ENCODE measurements at regions not wholly inside any gene's neighbourhood (a gene's known extent, or its start where the extent isn't known, plus 50 kb on each side); places are given as distances from the start of the nearest gene placed in this dataset.
A peak's percentile ranks its signal among the peaks of the same experiment; 100 is the strongest.

DNA sequence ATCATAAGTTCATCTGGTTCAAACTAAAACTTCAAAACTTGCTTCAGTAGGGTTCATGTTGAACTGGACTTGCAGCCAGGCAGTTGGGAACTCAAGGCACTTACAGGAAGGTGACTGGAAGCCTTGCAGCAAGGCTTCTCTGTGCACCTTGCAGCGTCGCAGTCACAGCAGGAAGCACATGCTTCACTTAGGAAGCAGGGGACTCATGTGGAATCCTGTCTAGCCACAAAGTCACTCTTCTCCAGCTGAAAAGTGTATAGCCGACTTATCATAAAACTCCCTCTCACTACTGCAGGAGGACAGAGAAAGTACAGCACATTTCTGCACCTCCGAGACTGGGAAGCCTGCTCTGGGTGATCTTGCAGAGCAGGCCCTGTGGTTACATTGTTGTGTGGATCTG is 114.0 kb upstream of the PRB2 start:
- Mint-ChIP-seq H3K27ac (ENCODE audit: unreplicated experiment) (no peak overlapping the region), H3K4me3 (no peak overlapping the region), H3K36me3 (ENCODE audit: low read depth) (no peaks in the 10 kb centered on the region), H3K27me3 (ENCODE audit: low read depth) (peaks cover 23% of the 10 kb centered on the region), H3K9me3 (no peaks in the 10 kb centered on the region), H3K4me1 (no peaks in the 10 kb centered on the region)
- TF ChIP-seq, protein P1, sequence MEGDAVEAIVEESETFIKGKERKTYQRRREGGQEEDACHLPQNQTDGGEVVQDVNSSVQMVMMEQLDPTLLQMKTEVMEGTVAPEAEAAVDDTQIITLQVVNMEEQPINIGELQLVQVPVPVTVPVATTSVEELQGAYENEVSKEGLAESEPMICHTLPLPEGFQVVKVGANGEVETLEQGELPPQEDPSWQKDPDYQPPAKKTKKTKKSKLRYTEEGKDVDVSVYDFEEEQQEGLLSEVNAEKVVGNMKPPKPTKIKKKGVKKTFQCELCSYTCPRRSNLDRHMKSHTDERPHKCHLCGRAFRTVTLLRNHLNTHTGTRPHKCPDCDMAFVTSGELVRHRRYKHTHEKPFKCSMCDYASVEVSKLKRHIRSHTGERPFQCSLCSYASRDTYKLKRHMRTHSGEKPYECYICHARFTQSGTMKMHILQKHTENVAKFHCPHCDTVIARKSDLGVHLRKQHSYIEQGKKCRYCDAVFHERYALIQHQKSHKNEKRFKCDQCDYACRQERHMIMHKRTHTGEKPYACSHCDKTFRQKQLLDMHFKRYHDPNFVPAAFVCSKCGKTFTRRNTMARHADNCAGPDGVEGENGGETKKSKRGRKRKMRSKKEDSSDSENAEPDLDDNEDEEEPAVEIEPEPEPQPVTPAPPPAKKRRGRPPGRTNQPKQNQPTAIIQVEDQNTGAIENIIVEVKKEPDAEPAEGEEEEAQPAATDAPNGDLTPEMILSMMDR (conservative IDR thresholded peaks at IDR 0.05) = no peak
- DNase-seq (ENCODE audit: low read depth, low spot score) = no peak

DNA sequence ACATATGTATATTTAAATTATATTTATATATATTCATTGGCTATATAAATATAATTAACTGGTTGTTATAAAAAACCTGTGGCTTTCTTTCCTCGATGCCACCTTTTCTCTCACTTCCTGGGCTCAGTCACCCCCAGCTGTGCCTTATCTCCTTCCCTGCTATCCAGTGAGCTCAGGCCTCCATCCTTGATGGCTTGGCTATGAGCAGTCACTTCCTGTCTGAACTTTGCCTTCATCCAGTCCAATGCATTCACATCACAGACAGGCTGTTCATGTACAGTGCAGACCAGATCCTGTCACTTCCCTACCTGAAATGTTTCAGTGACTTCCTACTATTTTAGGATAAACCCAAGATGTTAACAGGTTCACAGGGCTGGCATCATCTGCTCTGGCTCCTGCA is 115.3 kb upstream of the PRB2 start:
- no peak overlapping the region for H3K4me3 Mint-ChIP-seq

DNA sequence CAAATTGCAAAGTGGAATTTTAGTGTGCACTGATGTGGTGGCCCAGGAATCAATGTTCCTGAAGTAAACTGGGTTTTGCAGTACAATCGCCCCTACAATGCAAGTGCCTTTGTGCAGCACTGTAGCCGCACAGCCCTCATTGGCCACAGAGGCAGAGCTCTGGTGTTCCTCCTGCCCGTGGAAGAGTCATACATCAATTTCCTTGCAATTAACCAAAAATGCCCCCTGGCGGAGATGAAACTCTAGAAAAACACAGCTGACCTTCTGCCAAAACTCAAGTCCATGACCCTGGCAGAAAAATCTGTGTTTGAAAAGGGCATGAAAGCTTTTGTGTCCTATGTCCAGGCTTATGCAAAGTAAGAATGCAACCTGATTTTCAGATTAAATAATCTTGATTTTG is 117.9 kb upstream of the PRB2 start:
- no peak overlapping the region for H3K4me3 Mint-ChIP-seq
- no peak overlapping the region for H3K27ac Mint-ChIP-seq (ENCODE audit: unreplicated experiment)
- peaks cover 15% of the 10 kb centered on the region for H3K27me3 Mint-ChIP-seq (ENCODE audit: low read depth)
- TF ChIP-seq, protein P1 (conservative IDR thresholded peaks at IDR 0.05) = peak; percentile 26
- no peaks in the 10 kb centered on the region for H3K9me3 Mint-ChIP-seq
- no peaks in the 10 kb centered on the region for H3K36me3 Mint-ChIP-seq (ENCODE audit: low read depth)
- DNase-seq (ENCODE audit: low read depth, low spot score) = no peak
- H3K4me1 Mint-ChIP-seq = no peaks in the 10 kb centered on the region

More for the DNA sequence above, 115.3 kb upstream of the PRB2 start:
- Mint-ChIP-seq H3K27ac (ENCODE audit: unreplicated experiment) (no peak overlapping the region), H3K27me3 (ENCODE audit: low read depth) (peaks cover 19% of the 10 kb centered on the region), H3K4me1 (no peaks in the 10 kb centered on the region), H3K36me3 (ENCODE audit: low read depth) (no peaks in the 10 kb centered on the region), H3K9me3 (no peaks in the 10 kb centered on the region)
- DNase-seq (ENCODE audit: low read depth, low spot score) = no peak
- TF ChIP-seq, protein P1 (conservative IDR thresholded peaks at IDR 0.05) = no peak

DNA sequence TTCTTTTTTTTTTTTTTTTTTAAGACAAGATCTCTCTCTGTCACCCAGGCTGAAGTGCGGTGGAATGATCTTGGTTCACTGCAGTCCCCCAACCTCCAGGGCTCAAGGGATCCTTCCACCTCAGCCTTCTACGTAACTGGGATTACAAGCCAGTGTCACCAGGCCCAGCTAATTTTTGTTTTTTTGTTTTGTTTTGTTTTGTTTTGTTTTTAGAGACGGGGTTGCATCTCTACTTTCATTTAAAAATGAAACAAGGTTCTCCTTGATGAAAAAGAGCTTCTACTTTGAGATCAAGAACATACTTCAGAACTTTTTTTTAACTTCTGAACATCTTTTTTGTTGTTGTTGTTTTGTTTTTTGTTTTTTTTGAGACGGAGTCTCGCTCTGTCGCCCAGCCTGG is 121.7 kb upstream of the PRB2 start:
- DNase-seq (ENCODE audit: low read depth, low spot score) = no peak
- H3K9me3 Mint-ChIP-seq = no peaks in the 10 kb centered on the region
- no peaks in the 10 kb centered on the region for H3K4me1 Mint-ChIP-seq
- no peak overlapping the region for H3K27ac Mint-ChIP-seq (ENCODE audit: unreplicated experiment)
- H3K27me3 Mint-ChIP-seq (ENCODE audit: low read depth) = peaks cover 7% of the 10 kb centered on the region
- H3K36me3 Mint-ChIP-seq (ENCODE audit: low read depth) = no peaks in the 10 kb centered on the region
- no peak overlapping the region for H3K4me3 Mint-ChIP-seq
- TF ChIP-seq, protein P1 (conservative IDR thresholded peaks at IDR 0.05) = no peak

DNA sequence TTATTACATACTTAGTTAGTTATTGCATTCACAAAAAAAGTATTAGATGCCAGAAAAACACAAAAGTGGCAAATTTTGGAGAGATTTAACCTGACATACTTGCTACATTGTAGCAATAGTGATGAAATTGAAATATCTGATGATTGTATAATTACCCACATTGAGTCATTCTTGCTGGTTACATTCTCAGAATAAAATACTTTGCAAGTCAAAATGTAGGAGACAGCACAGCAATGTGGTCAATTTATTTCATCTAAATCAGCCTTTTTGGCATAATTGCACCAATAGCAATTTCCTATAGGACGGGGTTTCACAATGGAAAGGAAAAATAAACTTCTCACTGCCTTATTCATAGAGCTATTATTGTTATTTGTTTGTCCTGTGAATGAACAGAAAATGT is 125.0 kb upstream of the ETV6 start:
- no peak for DNase-seq (ENCODE audit: low read depth, low spot score)
- TF ChIP-seq, protein P1 (conservative IDR thresholded peaks at IDR 0.05) = no peak
- H3K4me1 Mint-ChIP-seq = no peaks in the 10 kb centered on the region
- H3K27me3 Mint-ChIP-seq (ENCODE audit: low read depth) = peaks cover 22% of the 10 kb centered on the region
- no peaks in the 10 kb centered on the region for H3K36me3 Mint-ChIP-seq (ENCODE audit: low read depth)
- H3K27ac Mint-ChIP-seq (ENCODE audit: unreplicated experiment) = no peak overlapping the region
- H3K4me3 Mint-ChIP-seq = no peak overlapping the region
- peaks cover 3% of the 10 kb centered on the region for H3K9me3 Mint-ChIP-seq

DNA sequence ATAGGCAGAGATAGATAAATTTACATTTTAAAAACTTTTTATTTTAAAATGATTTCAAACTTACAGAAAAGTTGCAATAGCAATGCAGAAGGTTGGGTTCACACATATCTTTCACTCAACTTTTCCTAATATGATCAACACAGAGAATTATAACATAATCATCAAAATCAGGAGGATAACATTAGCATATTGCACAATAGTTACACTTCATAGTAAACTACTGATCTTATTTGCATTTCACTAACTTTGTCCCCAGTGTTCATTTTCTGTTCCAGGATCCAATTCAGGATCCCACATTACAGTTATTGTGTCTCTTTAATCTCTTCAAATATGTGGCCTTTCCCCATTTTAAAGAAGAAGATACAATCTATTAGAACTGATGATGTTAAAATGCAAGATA is 115.4 kb upstream of the ETV6 start:
- H3K27ac Mint-ChIP-seq (ENCODE audit: unreplicated experiment) = no peak overlapping the region
- H3K4me3 Mint-ChIP-seq = no peak overlapping the region
- H3K9me3 Mint-ChIP-seq = no peaks in the 10 kb centered on the region
- no peaks in the 10 kb centered on the region for H3K36me3 Mint-ChIP-seq (ENCODE audit: low read depth)
- peaks cover 18% of the 10 kb centered on the region for H3K27me3 Mint-ChIP-seq (ENCODE audit: low read depth)
- TF ChIP-seq, protein P1 (conservative IDR thresholded peaks at IDR 0.05) = no peak
- H3K4me1 Mint-ChIP-seq = no peaks in the 10 kb centered on the region
- DNase-seq (ENCODE audit: low read depth, low spot score) = no peak
